Hematopoietic multipotent progenitor cell treated with erythropoietin and hydrocortisone succinate and interleukin-3 and kit ligand, for 4 days (in vitro differentiated cells): ENCODE measurements at regions not wholly inside any gene's neighbourhood (a gene's known extent, or its start where the extent isn't known, plus 50 kb on each side); places are given as distances from the start of the nearest gene placed in this dataset.

Experiments
- DNase-seq: peaks from one replicate; pipeline ENCODE4 v3.0.0-alpha.2; 2015

DNA sequence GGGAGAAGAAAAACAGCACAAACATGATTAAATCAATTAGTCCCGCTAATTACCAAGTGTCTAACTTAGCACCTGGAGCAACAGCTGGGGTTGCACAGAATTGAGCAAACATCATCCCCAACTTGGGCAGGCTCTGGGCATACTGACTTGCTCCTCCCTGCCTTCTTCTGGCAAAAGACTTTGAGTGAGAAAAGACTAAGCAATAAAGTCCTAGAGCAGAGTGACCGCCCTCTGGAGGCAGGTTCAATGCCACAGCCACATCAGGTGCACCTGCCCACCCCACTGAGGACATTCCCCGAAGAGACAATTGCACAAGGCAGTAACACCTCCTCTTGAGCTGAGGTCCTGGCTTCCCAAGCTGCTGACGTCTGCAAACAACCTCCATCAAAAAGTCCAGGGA lies 358.3 kb downstream of the SOX9 start:
- DNase-seq = no peak

DNA sequence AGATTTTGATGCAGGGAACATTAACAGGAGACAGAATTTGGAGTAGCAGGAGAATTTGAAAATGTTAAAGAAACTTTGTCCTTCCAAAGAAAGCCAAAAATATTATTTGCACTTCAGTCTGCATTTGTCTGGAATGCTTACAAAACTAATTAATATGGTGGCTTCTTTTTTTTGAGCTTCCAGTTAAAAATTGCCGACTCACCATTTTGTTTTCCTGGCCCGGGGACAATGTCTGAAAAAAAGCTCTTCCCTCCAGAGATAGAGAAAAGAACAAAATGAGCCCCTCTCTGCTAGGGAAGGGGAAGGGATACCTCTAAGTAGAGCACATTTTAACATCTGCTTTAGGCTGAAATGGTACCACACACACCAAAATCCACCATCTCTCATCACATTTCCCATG lies 360.8 kb downstream of the SOX9 start:
- no peak for DNase-seq

DNA sequence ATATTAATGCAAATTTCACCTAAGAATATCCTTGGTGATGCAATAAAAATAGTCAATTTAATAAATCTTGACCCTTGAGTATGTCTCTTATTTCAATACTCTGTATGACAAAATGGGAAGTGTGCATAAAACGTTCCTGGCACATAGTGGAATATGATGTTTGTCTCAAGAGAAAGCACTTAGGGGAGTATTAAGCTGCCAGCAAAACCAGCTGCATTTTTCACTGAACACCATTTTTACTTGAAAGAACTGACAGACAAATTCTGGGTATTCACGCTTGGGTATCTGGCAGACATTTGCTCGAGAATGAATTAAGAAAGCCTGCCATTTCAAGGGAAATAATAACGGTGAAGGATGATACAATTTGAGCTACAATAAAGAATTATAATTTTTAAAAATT lies 364.8 kb downstream of the SOX9 start:
- DNase-seq = no peak

DNA sequence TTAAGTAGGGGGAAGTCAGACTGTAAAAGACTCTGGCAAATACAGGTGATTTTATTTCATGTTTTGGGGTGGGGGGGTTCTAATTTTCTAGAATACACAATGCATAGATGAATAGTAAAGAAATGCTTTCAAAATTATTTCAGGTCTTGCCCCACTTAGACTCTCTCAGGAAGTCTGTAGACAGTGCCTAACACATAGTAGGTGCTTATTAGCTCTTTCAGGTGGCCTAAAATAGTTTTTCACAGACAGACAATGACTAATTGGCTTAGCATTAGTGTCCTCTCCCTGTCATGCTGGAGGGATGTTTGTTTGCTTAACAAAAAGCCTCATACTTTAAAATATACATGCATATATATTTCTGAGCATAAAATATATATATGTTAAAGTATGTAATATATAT lies 366.0 kb downstream of the SOX9 start:
- DNase-seq = no peak

DNA sequence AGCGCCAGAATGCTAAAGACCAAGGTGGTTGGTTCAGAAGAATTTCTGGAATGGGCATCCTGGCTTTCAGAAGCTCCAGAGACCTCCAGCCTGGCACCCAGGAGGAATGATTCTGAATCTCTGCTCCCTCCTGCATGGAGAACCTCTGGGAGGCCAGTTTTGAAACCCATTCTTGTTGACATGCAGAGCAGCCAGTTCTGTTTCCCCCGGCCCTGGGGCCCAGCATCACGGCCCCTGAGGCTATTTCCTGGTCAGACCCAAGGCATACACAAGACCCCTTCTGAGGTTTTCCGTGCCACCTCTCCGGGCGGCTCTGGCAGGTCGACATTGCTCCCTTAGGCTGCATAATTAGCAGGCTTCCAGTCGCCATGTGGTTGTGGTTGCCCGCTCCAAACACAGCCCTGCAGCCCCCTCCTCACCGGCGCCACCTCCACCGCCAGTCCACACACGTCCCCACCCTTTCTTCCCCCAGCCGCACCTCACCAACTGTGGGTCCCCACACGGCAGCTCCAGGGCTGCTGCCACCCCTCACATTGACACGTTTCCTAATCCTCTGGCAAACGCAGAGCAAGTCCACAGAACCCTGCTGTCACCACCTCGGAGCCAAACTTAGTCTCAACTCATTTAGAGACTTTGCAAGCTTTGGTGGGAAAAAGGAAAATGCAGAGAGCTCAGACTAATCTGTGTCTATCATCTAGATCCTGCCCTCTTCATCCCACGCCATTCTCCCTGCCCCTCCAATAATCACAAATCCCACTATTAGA lies 367.1 kb downstream of the SOX9 start:
- DNase-seq = no peak

DNA sequence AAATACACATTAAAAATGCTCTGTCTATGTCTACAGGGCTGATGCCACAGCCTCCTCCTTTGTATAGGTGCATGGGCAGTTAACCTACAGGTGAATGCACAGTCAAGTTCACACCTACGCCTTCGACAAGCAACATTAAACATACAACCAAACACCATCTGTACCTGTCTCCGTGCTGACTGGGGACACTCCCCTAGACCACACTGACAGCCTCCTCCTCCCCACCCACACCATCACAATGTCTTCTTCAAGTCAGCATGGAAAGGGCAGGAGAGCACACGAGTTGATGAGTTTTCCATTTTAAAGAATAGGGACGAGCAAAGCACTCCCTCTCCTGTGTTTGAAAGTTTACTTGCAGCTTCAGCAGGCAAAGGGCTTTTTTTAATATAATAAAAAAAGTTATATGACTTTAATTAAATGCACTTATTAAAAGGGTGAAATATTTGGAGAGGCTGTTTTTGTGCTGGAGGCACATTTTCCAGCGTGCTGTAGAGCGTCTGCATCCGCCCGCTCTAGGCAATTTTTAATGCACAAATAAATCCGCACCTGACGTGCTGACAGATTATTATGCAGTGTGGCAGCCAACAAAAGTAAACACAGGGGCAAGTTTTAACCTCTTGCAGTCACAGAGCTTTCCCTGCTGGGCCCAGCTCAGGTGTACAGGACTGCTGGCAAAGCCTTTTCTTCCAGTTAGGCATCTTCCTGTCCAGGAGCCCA lies 367.9 kb downstream of the SOX9 start:
- no peak for DNase-seq

DNA sequence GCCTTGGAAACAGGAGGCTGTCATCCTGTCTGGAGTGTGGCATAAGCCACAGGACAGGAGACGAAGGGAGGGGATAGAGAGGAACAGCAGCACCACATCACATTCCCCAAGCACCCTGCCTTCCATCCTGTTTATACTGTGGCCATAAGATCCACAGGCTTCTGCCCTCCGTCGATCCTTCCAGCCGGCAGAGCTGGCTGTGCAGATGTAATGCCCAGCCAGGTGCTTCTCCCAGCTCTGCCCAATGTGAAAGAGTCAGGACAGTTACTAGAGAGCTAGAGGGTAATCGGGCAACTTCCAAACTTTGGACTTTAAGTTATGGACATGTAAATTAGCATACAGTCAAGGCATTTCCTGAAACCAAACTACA lies 368.4 kb downstream of the SOX9 start:
- DNase-seq = no peak

DNA sequence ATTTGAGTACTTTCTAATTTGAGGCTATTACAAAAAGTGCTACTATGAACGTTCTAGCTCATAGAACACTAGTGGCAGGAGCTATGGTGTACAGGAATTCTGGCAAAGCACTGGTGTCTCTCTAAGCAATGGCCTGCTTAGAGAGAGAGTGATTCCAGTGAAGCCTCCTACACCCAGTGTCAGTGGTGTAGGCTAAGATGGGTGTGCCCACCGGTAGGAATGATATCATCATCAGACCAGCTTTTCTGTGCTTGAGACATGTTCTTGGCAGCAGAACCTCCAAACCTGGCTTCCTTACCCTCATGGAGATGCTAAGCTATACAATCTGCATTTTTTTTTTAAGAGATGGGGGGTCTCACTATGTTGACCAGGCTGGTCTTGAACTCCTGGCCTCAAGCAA lies 370.3 kb downstream of the SOX9 start:
- DNase-seq = no peak

DNA sequence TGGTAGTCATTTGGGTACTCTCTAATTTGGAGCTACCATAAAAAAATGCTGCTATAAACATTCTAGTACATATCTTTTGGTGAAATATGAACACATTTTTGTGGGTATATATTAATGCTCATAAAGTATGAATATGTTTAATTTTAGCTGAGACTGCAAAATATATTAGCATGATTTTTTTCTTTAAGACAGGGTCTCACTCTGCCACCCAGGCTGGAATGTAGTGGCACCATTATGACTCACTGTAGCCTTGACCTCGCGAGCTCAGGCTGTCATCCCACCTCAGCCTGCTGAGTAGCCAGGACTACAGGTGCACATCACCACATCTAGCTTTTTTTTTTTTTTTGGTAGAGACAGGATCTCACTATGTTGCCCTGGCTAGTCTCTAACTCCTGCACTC lies 371.7 kb downstream of the SOX9 start:
- no peak for DNase-seq

DNA sequence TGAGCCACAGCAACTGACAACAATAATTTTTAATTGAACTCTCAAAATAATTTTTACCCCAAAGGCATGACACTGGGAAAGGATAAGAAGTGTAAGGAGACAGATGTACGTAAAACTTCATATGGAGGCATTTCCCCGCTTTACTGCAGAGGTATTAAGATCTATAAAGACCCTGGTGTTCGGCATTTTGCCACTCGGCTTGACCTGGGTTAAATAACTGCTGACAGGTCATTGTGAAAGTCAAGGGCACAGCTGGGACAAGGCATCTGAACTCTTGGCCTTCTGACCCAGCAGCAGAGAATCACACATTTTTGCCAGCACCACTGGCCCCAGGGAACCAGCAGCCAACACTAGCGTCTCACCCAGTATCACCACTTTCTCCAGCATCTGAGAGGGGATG lies 372.1 kb downstream of the SOX9 start:
- no peak for DNase-seq

DNA sequence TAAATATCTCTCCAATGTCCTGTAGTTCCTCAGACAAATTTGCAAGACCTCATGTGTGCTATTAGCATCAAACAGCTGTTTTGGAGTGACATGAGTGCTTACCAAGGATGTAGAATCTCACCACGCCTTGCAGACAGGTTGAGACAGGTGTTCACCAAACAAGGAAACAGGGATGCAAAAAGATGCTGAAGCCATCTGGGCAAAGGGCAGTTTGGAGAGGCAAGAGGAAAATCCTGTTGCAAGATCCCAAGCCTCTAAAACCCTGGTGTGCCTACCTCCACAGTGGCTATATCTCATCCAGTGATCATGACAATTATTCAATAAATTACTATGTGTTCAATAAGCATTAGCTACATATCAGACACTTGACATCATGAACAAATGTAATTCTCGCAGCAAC lies 373.7 kb downstream of the SOX9 start:
- DNase-seq = no peak

DNA sequence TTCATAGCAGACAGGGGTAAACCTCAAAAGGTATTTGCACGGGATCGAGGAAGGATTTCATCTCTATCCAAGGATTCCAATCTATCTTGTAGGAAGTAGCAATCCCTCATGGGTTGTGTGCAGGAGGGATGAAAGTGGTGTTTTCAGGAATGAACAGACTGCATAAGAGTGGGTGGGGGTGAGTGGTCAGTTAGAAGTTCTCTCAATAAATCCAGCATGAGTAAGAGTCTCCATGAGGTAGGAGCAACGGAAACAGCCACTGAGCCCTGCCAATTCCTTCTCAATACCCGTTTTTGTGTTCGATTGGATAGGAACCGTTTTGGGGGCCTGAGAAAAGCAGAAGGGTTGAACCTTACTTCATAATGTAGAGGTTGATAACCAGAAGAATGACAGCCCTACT lies 375.6 kb downstream of the SOX9 start:
- DNase-seq = no peak

DNA sequence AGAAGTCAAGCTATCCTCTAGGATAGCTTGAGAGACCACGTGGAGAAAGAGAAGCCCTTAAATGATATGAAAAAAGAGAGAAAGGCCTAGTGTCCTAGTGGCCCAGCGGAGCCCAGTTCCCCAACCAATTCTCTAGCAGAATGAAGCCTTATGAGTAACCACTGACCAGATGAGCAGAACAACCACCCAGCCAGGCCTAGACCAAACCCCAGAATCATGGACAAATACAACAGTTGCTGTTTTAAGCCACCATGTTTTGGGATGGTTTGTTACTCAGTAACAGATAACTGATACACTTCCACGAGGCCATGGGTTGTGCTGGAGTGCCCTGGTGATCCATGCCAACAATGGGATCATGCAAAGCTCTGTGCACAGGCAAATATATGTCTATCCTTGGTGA lies 377.1 kb downstream of the SOX9 start:
- no peak for DNase-seq

DNA sequence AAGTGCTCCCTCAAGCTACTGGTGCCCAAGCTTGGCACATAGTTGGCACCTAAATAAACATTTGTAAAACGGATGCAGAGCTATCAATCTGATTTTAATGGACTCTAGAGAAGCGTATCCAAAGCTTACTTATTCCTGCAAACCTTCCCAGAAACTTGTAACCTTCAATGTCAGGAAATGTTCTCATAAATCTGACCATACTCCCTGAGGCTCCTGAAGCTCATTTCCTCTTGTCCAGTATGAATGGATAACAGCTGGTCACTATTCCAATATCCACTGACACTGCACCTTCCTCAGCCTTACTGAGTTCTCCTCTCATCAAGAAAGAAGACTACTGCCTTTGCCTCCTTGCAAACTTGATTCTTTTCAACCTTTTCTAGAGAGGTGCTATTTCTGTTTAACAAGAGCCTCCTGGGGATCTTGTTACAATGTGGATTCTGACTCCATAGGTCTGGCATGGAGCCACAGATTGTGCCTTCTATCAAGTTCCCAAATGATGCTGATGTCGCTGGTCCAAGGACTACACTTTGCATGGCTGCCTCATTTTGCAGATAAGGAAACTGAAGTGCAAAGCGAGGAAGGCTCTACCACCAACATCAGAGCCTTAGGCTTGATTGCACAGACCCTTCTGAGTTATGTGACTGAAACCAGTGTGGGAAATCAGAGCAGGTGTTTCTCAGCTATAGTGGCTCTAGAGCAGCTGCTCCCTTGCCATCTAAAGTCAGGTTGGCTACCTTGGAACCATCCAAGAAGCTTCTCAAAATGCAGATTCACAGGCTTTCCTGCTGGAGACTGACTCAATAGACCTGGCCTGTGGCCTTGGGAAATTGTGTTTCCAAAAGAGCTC lies 377.8 kb downstream of the SOX9 start:
- no peak for DNase-seq

DNA sequence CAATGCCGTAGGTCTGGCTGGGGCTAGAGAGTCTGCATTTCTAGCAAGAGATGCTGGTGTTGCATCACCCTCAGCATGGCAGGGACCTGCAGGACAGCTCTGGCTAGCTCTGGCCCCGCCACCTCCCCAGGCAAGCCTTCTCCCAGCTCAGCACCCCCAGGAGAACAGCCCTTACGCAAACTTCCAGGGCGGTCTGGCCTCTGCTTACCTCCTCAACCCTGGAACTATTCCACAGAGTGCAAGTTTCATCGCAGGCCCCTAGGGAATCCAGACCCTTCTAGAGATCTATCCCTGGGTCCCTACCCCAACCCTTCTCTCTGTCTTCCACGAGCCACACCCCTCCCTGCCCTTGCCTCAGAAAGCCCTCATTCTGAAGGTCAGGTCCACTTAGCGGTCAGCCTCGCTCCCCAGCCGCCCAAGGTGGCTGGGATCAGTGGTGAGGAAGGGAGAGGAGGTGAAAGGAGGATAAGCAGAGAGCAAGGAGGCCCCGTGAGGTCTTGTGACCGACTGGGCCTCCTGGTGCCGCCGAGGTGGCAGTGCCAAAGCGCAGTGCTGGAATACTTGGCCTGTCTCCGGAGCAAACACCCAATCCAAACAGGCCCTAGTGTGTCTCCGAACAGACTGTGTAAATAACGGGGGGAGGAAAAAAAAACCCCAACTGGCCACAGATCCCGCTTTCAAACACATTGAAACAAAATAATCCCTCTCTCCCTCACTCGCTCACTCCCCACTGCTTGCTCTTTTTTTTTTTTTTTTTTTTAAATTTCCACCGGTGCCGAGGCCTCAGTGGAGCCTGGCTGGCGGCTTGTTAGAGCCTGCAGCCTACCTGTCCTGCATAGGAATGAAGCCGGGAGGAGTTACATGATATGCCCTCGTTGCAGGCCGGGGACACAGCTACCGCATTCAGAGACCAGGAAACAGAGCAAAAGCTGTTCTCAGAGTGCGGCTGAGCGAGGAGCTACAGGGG lies 380.9 kb downstream of the SOX9 start:
- DNase-seq = no peak

DNA sequence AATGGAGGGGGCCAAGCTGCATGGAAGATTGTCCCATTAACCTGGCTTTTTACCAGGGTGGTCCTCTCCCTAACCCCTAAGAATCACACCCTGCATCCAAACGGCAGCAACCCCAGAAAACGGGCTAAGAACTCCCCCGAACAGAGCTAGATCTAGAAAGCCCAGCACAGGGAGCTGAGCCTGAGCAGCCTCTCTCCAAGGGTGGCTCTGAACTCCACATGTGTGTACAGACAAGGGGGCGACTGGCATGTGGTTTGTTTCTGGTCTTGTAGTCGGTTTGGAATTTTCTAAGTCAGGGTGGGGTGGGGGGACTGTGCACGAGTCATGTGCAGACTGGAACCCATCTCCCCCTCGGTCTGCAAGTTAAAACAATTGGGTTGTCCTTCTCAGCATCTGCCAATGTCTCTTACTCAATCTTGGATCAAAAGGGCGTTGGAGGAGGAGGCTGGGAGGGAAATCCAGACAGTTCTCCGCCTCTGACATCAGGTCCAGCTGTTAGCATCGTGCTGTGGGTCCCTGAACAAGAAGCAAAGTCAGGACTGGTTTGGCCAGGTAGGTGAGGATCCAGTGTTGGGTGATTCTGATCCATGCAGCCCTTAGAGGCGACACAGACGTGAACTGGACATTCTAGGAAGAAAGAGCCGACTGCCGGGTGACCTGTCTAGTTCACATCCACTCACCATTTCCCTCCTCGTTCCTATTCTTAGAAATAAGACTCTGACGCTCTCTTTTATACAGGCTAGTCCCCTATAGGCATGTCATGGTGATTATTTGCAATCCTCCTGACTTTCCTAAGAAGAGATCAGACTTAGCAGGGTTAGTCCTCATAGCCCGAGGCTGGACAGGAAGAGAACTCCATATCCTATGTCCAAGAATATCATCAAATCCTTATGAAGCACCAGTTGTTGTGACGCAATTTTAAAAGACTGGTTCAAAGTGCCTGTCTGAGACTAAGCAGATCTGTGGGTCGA lies 381.8 kb downstream of the SOX9 start:
- DNase-seq = no peak

DNA sequence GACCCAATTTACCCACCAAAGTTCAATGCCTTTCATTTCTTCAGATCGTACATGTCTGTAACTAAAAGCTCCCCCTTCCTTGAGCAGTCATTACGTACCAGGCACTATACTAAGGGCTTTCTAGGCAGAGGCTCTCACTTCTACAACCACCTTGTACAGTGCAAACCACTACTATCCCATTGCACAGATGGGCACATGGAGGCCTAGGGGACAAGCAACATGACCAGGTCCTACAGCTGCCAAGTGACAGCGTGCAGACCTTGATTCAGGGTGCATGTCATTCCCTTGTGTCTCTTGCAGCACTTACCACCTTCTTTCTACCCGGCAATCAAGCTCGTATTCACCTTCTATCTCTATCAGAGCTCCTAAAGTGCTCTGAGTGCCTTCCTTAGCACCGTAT lies 382.7 kb downstream of the SOX9 start:
- no peak for DNase-seq

DNA sequence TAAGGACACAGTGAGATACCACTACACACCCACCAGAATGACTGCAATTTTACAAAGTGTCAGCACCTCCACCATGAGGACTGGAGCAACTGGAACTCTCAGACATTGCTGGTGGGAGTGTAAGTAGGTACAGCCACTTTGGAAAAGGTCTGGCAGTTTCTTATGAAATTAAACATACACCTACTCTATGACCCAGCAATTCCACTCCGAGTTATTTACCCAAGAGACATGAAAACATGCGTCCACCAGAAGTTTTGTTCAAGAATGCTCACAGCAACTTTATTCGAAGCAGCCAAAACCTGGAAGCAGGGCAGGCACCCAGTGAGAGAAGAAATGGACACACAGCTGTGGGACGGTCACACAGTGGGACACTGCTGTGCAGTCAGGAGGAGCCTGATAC lies 384.0 kb downstream of the SOX9 start:
- DNase-seq = no peak

DNA sequence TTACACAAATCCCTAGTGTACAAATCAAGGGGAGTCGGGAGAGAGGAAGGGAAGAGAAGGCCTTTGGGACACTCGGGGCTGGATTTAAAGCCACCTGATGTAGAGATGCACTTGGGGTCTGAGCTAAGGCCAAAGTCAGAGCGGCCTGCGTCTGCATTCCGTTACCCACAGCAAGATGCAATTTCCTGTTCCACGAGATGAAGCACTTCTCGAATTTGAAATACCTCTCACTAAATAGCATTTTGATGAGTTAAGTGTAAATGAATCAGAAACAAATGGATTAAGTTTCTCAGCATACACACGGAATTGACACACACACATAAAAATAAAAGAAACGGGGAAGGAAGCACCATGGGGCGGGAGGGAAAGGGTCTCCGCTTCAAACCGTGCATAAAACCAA lies 386.0 kb downstream of the SOX9 start:
- DNase-seq = no peak

DNA sequence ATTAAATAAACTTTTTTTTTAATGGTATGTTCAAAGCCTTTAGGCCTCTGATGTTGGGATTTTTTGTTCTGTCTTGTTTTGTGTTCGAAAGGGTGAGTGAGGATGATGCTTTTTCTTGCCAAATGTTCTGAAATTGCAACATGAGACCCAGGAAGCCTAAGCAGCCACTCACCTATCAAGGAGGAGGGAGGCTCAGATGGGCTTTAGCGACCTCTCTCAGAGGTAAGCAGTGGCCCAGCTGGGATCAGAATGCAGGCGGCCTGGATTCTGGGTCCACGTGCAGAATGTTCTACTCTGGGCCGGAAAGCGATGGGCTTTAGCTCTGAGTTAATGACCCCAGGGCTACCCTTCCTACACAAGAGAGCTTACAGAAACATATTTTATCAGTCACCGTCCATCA lies 386.6 kb downstream of the SOX9 start:
- no peak for DNase-seq

DNA sequence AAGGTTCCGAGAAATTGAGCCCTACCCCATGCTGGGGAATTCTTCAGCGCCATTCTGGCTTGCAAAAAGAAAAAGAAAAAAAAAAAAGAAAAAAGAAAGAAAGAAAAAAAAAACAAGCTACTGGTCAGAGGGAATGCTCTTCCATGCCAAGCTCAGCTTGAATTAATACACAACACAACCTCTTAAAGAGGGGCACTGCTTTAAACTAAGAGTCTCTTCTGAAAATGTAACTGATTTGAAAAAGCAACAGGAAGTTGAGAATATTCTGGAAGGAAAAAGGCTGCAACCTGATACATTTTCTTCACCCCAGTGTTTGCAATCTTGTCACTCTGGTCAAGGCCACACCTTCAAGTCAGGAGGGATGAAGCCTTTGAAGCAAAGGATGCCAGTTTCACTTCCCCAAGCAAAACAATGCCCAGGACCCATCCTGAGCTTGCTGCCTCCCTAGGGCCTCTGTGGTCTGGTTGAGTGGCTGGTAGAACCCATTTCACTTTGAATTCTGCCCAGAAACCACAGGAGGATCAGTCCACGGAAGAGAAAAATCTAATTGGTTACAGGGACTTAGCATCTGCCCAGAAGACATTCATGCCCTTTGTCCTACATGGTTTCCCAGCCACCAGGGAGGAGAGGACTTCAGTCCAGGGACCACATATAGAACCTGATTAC lies 389.7 kb downstream of the SOX9 start:
- no peak for DNase-seq
